Peyer's patch (tissue), 4 donors: ENCODE measurements at regions not wholly inside any gene's neighbourhood (a gene's known extent, or its start where the extent isn't known, plus 50 kb on each side); places are given as distances from the start of the nearest gene placed in this dataset.

Source experiments
- DNase-seq, 3 donors: peaks; one replicate each; pipeline ENCODE4 v3.0.0-alpha.2; 2017 to 2019
- H3K27ac ChIP-seq, 4 donors: fragments of 200-600 bp; sonication (generic); one replicate each; pipeline ENCODE4 v1.5.1; 2016 to 2019
- H3K27me3 ChIP-seq, 2 donors: fragments of 200-600 bp; sonication (generic); one replicate each; pipeline ENCODE4 v1.5.1; 2019
- H3K36me3 ChIP-seq, 3 donors: fragments of 200-600 bp; sonication (generic); one replicate each; pipeline ENCODE4 v1.5.1; 2016 to 2019
- H3K4me1 ChIP-seq, 4 donors: fragments of 200-600 bp; sonication (generic); one replicate each; pipeline ENCODE4 v1.5.1; 2016 to 2019
- H3K4me3 ChIP-seq, 4 donors: fragments of 200-600 bp; sonication (generic); 1 replicate in 3 of 4; 2 replicates in 1 of 4; pipeline ENCODE4 v1.5.1; 2016 to 2019; ENCODE audit warnings: mild to moderate bottlenecking in 1 of 4
- H3K9me3 ChIP-seq, 4 donors: fragments of 200-600 bp; sonication (generic); one replicate each; pipeline ENCODE4 v1.5.1; 2016 to 2019; ENCODE audit warnings: mild to moderate bottlenecking in 1 of 4
- POLR2A ChIP-seq, 2 donors: fragments of 450-650 bp; IDR thresholded peaks; one replicate each; pipeline ENCODE4 v1.5.1; 2017; ENCODE audit warnings: antibody characterized with exemption in 2 of 2, mild to moderate bottlenecking in 2 of 2, moderate library complexity in 2 of 2
- TF ChIP-seq, protein P1 (sequence below), 6 experiments: fragments of 450-650 bp in 4 of 6; fragments of 200-600 bp in 2 of 6; sonication (generic) in 1 of 6; IDR thresholded peaks; one replicate each; pipeline ENCODE4 v1.5.1; 2017 to 2019; ENCODE audit warnings: antibody characterized with exemption in 6 of 6, mild to moderate bottlenecking in 3 of 6, moderate library complexity in 1 of 6

DNA sequence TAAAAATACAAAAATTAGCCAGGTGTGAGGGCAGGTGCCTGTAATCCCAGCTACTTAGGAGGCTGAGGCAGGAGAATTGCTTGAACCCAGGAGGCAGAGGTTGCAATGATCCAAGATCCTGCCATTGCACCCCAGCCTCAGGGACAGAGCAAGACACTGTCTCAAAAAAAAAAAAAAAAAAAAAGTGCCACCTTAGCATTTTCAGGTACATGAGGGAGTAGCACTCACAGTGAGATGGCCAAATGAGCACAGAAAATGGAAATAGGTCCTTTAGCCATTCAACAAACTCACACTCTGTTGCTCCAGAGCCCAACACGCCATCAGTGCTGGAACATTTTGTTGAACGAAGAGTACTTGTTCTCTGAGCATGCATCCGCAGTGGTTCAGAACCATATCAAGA is 75.2 kb upstream of the MYL2 start:
- TF ChIP-seq, protein P1, sequence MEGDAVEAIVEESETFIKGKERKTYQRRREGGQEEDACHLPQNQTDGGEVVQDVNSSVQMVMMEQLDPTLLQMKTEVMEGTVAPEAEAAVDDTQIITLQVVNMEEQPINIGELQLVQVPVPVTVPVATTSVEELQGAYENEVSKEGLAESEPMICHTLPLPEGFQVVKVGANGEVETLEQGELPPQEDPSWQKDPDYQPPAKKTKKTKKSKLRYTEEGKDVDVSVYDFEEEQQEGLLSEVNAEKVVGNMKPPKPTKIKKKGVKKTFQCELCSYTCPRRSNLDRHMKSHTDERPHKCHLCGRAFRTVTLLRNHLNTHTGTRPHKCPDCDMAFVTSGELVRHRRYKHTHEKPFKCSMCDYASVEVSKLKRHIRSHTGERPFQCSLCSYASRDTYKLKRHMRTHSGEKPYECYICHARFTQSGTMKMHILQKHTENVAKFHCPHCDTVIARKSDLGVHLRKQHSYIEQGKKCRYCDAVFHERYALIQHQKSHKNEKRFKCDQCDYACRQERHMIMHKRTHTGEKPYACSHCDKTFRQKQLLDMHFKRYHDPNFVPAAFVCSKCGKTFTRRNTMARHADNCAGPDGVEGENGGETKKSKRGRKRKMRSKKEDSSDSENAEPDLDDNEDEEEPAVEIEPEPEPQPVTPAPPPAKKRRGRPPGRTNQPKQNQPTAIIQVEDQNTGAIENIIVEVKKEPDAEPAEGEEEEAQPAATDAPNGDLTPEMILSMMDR (IDR thresholded peaks at IDR 0.05): no peak
- no peak for TF ChIP-seq POLR2A (IDR thresholded peaks at IDR 0.05)
- H3K36me3 ChIP-seq: no peaks in the 10 kb centered on the region

DNA sequence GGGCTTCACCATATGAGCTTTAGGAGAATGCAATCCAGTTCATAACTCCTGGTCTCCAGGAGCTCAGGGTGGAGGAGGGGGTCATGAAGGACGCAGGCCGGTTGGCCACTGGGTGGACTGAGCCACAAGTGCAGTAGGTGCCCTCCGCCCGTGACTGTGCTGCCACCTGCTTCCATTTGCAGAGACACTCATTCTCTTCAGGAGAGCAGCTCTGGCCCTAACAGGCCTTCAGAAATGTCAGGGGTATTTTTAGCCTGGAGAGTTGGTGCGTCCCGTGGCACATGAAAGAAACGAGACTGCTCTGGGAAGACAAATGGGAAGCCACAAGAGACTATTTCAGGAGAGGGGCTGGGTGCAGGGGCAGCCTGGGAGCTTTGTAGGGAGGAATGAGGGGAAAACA is 74.6 kb upstream of the MYL2 start:
- TF ChIP-seq POLR2A (IDR thresholded peaks at IDR 0.05): no peak
- TF ChIP-seq, protein P1 (IDR thresholded peaks at IDR 0.05): no peak
- H3K9me3 ChIP-seq: peaks cover 0 to 15% (median 7%) of the 10 kb centered on the region in 4 donors
- H3K4me1 ChIP-seq: no peaks in the 10 kb centered on the region
- no peak overlapping the region for H3K27ac ChIP-seq
- H3K27me3 ChIP-seq: no peaks in the 10 kb centered on the region
- no peaks in the 10 kb centered on the region for H3K36me3 ChIP-seq
- DNase-seq: no peak
- H3K4me3 ChIP-seq: no peak overlapping the region

More for the DNA sequence above, 75.2 kb upstream of the MYL2 start:
- Histone ChIP-seq H3K27ac (no peak overlapping the region), H3K4me3 (no peak overlapping the region), H3K9me3 (peaks cover 0 to 15% (median 7%) of the 10 kb centered on the region in 4 donors), H3K27me3 (no peaks in the 10 kb centered on the region), H3K4me1 (no peaks in the 10 kb centered on the region)
- no peak for DNase-seq

DNA sequence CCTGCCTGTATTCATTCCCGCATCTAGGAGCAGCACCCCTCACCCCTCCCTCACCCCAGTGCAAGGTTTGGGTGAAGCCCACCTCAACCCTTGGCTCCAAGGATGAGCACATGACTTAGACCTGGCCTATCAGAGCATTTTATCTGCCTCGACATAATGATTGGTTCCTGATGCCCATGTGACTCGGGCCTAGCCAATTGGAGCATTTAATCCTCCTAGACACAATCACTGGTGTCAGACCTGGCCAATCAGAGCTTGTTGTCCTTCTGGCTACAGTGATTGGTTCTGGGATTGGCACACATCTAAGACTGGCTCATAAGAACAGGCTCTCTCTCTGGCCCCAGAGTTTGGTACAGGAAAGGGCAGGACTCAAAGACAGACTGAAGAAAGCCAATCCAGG is 73.1 kb upstream of the MYL2 start:
- peaks cover 0 to 13% (median 4%) of the 10 kb centered on the region in 4 donors for H3K9me3 ChIP-seq
- TF ChIP-seq, protein P1 (IDR thresholded peaks at IDR 0.05): no peak
- TF ChIP-seq POLR2A (IDR thresholded peaks at IDR 0.05): no peak

DNA sequence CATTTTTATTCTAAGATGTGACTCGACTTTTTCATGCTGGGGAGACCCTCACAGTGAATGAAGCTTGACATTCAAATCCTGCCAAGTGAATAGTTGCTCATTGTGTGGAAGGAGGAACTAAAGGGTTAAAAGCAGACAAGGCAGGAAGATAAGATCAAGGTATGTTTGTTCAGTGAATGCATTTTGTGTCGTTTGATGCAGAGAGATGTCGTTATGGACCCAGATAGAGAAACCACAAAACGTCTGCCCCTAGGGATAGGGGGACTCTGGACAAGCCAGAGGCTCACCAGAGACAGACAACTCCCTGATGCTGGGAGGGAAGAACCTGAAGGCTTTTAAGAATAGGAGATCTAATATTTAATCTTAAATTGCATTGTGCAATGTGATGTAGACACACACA is 72.5 kb upstream of the MYL2 start:
- Histone ChIP-seq H3K27ac (no peak overlapping the region), H3K4me1 (no peaks in the 10 kb centered on the region), H3K4me3 (no peak overlapping the region), H3K9me3 (peaks cover 0 to 8% (median 1%) of the 10 kb centered on the region in 4 donors), H3K36me3 (no peaks in the 10 kb centered on the region), H3K27me3 (no peaks in the 10 kb centered on the region)
- TF ChIP-seq, protein P1 (IDR thresholded peaks at IDR 0.05): no peak
- TF ChIP-seq POLR2A (IDR thresholded peaks at IDR 0.05): no peak
- no peak for DNase-seq

More for the DNA sequence above, 73.1 kb upstream of the MYL2 start:
- Histone ChIP-seq H3K4me3 (no peak overlapping the region), H3K36me3 (no peaks in the 10 kb centered on the region), H3K27ac (no peak overlapping the region), H3K27me3 (no peaks in the 10 kb centered on the region), H3K4me1 (no peaks in the 10 kb centered on the region)
- DNase-seq: no peak

DNA sequence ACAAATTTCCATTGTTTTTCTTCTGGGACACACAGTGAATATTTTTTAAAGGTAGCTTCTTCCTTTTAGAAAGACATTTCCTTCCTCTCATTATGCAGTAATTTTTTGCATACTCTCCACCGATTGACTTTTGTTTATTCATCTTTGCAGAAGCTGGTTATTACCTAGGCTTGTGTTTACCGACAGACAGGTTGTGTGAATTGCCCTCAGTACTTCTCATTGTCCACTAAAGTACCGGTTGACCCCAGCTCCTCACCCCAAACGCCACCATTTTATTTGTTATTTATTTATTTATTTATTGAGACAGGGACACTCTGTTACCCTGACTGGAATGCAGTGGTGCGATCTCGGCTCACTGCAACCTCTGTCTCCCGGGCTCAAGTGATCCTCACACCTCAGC is 63.4 kb upstream of the MYL2 start:
- Histone ChIP-seq H3K36me3 (no peaks in the 10 kb centered on the region), H3K27me3 (no peaks in the 10 kb centered on the region), H3K9me3 (no peaks in the 10 kb centered on the region), H3K27ac (no peak overlapping the region), H3K4me1 (no peaks in the 10 kb centered on the region), H3K4me3 (no peak overlapping the region)
- no peak for TF ChIP-seq POLR2A (IDR thresholded peaks at IDR 0.05)
- TF ChIP-seq, protein P1 (IDR thresholded peaks at IDR 0.05): no peak
- DNase-seq: no peak

DNA sequence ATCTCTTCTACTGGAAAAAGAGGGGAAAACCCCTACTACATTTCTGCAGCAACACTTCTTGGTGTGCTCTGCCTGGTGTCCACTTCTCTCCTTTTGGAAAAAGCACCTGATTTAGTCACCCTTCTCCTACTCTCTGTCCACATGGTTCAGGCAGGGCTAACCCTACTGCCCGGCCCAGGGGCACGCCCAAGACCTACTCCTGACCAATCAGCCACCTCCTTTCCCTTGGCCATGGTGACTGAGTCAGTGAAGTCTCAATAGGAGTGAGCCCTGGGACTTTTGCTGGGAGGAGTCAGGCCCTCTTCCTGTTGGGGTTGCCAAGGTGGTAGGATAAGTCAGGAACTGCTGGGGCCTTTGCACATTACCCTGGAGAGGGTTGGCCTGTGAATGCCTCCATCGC is 52.5 kb upstream of the MYL2 start:
- TF ChIP-seq, protein P1 (IDR thresholded peaks at IDR 0.05): no peak
- TF ChIP-seq POLR2A (IDR thresholded peaks at IDR 0.05): no peak
- H3K36me3 ChIP-seq: no peaks in the 10 kb centered on the region
- no peaks in the 10 kb centered on the region for H3K4me1 ChIP-seq
- H3K4me3 ChIP-seq: no peak overlapping the region
- H3K27me3 ChIP-seq: no peaks in the 10 kb centered on the region
- no peaks in the 10 kb centered on the region for H3K9me3 ChIP-seq
- H3K27ac ChIP-seq: no peak overlapping the region
- no peak for DNase-seq
